Left lobe of liver (tissue), 2 donors: ENCODE measurements at regions not wholly inside any gene's neighbourhood (a gene's known extent, or its start where the extent isn't known, plus 50 kb on each side); places are given as distances from the start of the nearest gene placed in this dataset.

Experiments
- ATAC-seq: fragments of 200-7000 bp; cut with Tn5 transposase; one replicate; pipeline ENCODE4 v1.9.1; 2020; ENCODE audit warnings: mild to moderate bottlenecking, moderate library complexity
- DNase-seq: peaks from one replicate; pipeline ENCODE4 v3.0.0-alpha.2; 2020; ENCODE audit warnings: low spot score
- donor health status: DM: no; HTN: no; CAD: no; lungs with moderate emphysema.
- donor health status: DM: no; HTN: yes; CAD: no.

DNA sequence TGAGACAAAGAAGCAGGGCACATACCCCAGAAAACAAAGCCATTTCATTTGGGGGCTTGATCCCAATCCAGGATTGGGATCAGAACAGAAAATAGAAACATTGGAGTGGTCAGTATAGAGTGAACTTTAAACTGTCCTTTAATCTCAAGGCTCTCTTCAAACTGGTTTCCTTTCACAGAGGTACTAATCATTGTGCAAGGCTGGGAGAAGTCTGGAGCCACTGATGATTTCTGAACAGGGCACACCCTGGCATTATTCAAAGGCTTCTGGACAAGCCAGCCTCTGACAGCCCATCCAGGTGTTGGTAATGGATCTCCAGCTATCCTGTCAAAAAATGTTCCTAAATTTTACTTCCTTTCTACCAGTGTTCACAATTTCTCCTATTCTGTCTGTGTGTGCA, 244.5 kb downstream of the DDX3Y start:
- peak; percentile 77 for ATAC-seq

DNA sequence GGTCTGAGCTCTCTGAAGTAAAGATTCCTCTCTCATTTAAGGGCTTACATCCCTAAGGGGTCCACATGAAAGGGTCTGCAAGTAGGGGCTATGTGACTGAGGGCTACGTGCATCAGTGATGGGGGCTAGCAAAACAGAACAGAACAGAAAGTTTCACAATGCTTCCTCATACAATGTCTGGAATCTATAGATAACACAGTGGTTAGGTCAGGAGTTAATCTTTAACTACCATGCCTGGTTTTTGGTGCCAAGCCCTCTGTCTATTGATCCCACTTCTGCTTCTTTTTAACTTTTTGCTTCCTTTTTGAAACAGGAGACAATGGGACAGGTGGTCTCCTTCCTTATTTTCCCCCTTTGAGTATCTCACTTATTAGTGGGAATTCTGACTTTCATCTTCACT, 263.0 kb downstream of the DDX3Y start:
- ATAC-seq (no peak), DNase-seq (no peak)

More for the DNA sequence above, 244.5 kb downstream of the DDX3Y start:
- DNase-seq: no peak

DNA sequence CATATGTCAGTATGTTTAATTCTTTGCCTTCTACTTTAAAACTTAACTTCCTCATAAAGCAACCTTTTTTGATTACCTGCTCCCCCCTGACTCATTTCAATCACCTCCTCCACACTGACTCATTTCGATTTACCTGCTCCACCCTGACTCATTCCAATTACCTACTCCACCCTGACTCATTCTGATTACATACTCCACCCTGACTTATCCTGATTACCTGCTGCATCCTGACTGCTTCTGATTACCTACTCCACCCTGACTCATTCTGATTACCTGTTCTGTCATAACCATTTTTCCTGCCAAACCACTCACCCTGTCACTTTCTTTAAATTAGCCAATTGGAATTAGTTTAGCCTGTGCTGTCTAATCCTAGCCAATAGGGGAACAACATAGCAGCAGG, 263.6 kb downstream of the DDX3Y start:
- ATAC-seq (no peak), DNase-seq (no peak)
